ENCODE measurements at regions not wholly inside any gene's neighbourhood (a gene's known extent, or its start where the extent isn't known, plus 50 kb on each side); places are given as distances from the start of the nearest gene placed in this dataset.

DNA sequence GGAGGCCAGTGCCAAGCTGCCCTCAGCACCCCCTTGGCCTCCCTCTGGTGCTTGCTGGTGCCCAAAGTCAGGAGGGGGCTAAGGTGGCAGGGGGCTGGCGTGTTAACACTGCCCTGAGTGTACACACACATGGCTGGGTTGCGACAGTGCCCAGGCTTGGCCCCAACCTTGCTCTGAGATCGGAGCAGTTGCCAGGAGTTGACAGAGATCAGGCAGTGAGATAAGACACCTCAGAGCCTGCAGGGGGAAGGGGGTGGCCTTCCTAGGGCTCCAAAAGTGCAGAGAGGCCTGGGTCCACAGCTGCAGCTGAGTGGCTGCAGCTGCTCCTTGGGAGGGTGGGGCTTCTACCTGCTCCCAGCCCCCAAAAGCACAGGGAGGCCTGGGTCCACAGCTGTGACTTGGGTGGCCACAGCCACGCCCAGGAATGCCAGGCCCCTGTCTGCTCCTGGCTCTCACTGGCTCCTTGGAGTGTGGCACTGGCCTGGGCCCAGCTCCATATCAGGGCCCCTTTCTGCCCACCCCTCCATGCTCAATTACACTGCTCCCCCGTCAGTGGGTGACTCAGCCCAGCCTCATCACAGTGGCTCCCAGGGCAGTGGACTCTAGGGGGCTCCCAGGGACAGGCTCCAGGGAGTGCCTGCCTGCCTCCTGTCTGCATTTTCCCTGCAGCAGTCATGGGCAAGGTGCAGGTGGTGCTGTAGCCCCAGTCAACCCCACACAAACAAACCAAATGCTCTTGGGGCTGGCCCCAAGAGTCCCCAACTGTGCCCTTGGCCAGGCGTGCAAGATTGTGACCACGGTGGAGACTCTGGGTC lies 56.4 kb upstream of the C15orf39 start:
- TF ChIP-seq, protein P1, sequence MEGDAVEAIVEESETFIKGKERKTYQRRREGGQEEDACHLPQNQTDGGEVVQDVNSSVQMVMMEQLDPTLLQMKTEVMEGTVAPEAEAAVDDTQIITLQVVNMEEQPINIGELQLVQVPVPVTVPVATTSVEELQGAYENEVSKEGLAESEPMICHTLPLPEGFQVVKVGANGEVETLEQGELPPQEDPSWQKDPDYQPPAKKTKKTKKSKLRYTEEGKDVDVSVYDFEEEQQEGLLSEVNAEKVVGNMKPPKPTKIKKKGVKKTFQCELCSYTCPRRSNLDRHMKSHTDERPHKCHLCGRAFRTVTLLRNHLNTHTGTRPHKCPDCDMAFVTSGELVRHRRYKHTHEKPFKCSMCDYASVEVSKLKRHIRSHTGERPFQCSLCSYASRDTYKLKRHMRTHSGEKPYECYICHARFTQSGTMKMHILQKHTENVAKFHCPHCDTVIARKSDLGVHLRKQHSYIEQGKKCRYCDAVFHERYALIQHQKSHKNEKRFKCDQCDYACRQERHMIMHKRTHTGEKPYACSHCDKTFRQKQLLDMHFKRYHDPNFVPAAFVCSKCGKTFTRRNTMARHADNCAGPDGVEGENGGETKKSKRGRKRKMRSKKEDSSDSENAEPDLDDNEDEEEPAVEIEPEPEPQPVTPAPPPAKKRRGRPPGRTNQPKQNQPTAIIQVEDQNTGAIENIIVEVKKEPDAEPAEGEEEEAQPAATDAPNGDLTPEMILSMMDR (IDR thresholded peaks at IDR 0.05 in 8 of 11, conservative IDR thresholded peaks at IDR 0.05 in 3 of 11): no peak
- TF ChIP-seq POLR2A (IDR thresholded peaks at IDR 0.05): no peak
- TF ChIP-seq POLR2AphosphoS5 (IDR thresholded peaks at IDR 0.05): no peak

All from spleen (tissue), 7 donors.